OCI-LY1 (cell line): ENCODE measurements at regions not wholly inside any gene's neighbourhood (a gene's known extent, or its start where the extent isn't known, plus 50 kb on each side); places are given as distances from the start of the nearest gene placed in this dataset.

Experiments used
- H2AFZ ChIP-seq: fragments of 200-600 bp; sonication (generic), shearing (Covaris generic); 2 replicates; pipeline ENCODE4 v1.6.0; 2014; ENCODE audit warnings: antibody characterized with exemption, mild to moderate bottlenecking, low read length
- H3F3A ChIP-seq: fragments of 200-600 bp; sonication (generic), shearing (Covaris generic); 2 replicates; pipeline ENCODE4 v1.6.0; 2014; ENCODE audit warnings: mild to moderate bottlenecking, antibody characterized with exemption, low read length, moderate library complexity; ENCODE audit not compliant: insufficient read depth
- H3K27ac ChIP-seq: fragments of 200-600 bp; sonication (generic); 2 replicates; pipeline ENCODE4 v1.5.1; 2014; ENCODE audit warnings: low read length, mixed run types, mild to moderate bottlenecking, low read depth; ENCODE audit not compliant: poor library complexity, severe bottlenecking
- H3K27me3 ChIP-seq: fragments of 200-600 bp; sonication (generic); 2 replicates; pipeline ENCODE4 v1.6.0; 2014; ENCODE audit warnings: antibody characterized with exemption, mild to moderate bottlenecking, low read length, moderate library complexity; ENCODE audit not compliant: insufficient read depth
- H3K36me3 ChIP-seq: fragments of 200-600 bp; sonication (generic); 2 replicates; pipeline ENCODE4 v1.6.1; 2014; ENCODE audit warnings: mild to moderate bottlenecking, antibody characterized with exemption, low read length, moderate library complexity, mixed read lengths; ENCODE audit not compliant: insufficient read depth
- H3K4me1 ChIP-seq: fragments of 200-600 bp; sonication (generic); 2 replicates; pipeline ENCODE4 v1.5.1; 2014; ENCODE audit warnings: mild to moderate bottlenecking, low read length, moderate library complexity; ENCODE audit not compliant: insufficient read depth, severe bottlenecking
- H3K4me2 ChIP-seq: fragments of 200-600 bp; sonication (generic), shearing (Covaris generic); 2 replicates; pipeline ENCODE4 v1.6.1; 2014; ENCODE audit warnings: low read length
- H3K4me3 ChIP-seq: fragments of 200-600 bp; sonication (generic); 2 replicates; pipeline ENCODE4 v1.5.1; 2014; ENCODE audit warnings: low read length, low read depth, mild to moderate bottlenecking, mixed read lengths; ENCODE audit not compliant: poor library complexity, severe bottlenecking
- H3K79me2 ChIP-seq: fragments of 200-600 bp; shearing (Covaris generic); 2 replicates; pipeline ENCODE4 v1.6.1; 2016; ENCODE audit warnings: mixed run types, low read length, mixed read lengths; ENCODE audit not compliant: insufficient read depth
- H3K9ac ChIP-seq: fragments of 200-600 bp; sonication (generic), shearing (Covaris generic); 2 replicates; pipeline ENCODE4 v1.6.1; 2014; ENCODE audit warnings: mild to moderate bottlenecking, low read length, mixed read lengths
- H3K9me2 ChIP-seq: fragments of 200-600 bp; sonication (generic), shearing (Covaris generic); 2 replicates; pipeline ENCODE4 v1.6.1; 2014; ENCODE audit warnings: low read depth, mild to moderate bottlenecking, low read length, mixed read lengths
- H3K9me3 ChIP-seq: fragments of 200-600 bp; shearing (Covaris generic); 2 replicates; pipeline ENCODE4 v1.6.1; 2014; ENCODE audit warnings: low read length, mixed read lengths
- H4K20me1 ChIP-seq: fragments of 200-600 bp; sonication (generic), shearing (Covaris generic); 2 replicates; pipeline ENCODE4 v1.6.0; 2016; ENCODE audit warnings: mild to moderate bottlenecking, low read length; ENCODE audit not compliant: insufficient read depth
- EZH2 ChIP-seq: fragments of 200-600 bp; sonication (generic), shearing (Covaris generic); IDR thresholded peaks from 2 replicates; pipeline ENCODE4 v1.8.0; 2017; ENCODE audit warnings: borderline replicate concordance, mixed run types, mild to moderate bottlenecking, antibody characterized with exemption, low read length, moderate library complexity, mixed read lengths
- TF ChIP-seq, protein P1 (sequence below): fragments of 200-600 bp; sonication (generic), shearing (Covaris generic); IDR thresholded peaks from 2 replicates; pipeline ENCODE4 v1.5.1; 2017; ENCODE audit warnings: mild to moderate bottlenecking, antibody characterized with exemption, low read length, moderate library complexity, mixed read lengths

GRCh38 chr2:238570391-238570790, 143.7 kb downstream of the ASB1 start:
- TF ChIP-seq, protein P1, sequence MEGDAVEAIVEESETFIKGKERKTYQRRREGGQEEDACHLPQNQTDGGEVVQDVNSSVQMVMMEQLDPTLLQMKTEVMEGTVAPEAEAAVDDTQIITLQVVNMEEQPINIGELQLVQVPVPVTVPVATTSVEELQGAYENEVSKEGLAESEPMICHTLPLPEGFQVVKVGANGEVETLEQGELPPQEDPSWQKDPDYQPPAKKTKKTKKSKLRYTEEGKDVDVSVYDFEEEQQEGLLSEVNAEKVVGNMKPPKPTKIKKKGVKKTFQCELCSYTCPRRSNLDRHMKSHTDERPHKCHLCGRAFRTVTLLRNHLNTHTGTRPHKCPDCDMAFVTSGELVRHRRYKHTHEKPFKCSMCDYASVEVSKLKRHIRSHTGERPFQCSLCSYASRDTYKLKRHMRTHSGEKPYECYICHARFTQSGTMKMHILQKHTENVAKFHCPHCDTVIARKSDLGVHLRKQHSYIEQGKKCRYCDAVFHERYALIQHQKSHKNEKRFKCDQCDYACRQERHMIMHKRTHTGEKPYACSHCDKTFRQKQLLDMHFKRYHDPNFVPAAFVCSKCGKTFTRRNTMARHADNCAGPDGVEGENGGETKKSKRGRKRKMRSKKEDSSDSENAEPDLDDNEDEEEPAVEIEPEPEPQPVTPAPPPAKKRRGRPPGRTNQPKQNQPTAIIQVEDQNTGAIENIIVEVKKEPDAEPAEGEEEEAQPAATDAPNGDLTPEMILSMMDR, result no peak
- no peak for TF ChIP-seq EZH2
- peaks cover 14% of the 10 kb centered on the region; the same call in 1 of the 2 replicates for H3K27me3 ChIP-seq

DNA sequence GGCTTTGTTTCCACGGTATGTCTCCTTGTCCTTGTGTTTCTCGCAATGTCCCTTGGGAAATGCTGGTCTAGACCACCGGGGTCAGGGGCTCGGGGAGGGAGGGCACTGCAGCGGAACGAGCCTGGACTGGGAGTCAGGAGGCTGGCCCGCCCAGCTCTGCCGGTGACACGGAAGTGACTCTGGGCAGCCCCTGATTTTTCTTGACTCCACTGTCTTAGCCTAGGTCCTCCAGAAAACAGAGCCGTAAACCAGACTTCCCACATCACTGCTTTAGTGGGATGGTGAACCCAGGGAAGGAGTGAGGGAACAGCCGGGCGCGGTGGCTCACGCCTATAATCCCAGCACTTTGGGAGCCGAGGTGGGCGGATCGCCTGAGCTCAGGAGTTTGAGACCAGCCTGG, 144.2 kb downstream of the ASB1 start:
- no peak overlapping the region for H3K4me2 ChIP-seq
- H3F3A ChIP-seq, result no peaks in the 10 kb centered on the region
- TF ChIP-seq, protein P1, result no peak
- TF ChIP-seq EZH2, result no peak
- H3K36me3 ChIP-seq, result no peaks in the 10 kb centered on the region
- no peaks in the 10 kb centered on the region for H4K20me1 ChIP-seq
- no peak overlapping the region for H2AFZ ChIP-seq
- H3K9ac ChIP-seq, result no peak overlapping the region
- H3K9me2 ChIP-seq, result no peaks in the 10 kb centered on the region
- H3K27me3 ChIP-seq, result peaks cover 14% of the 10 kb centered on the region; the same call in 1 of the 2 replicates
- H3K79me2 ChIP-seq, result no peaks in the 10 kb centered on the region
- no peak overlapping the region for H3K27ac ChIP-seq
- H3K4me3 ChIP-seq, result no peak overlapping the region
- H3K4me1 ChIP-seq, result no peaks in the 10 kb centered on the region
- H3K9me3 ChIP-seq, result no peaks in the 10 kb centered on the region

More at GRCh38 chr2:238570391-238570790, 143.7 kb downstream of the ASB1 start:
- Histone ChIP-seq H4K20me1 (no peaks in the 10 kb centered on the region), H3K4me2 (no peak overlapping the region), H3F3A (no peaks in the 10 kb centered on the region), H2AFZ (no peak overlapping the region), H3K79me2 (no peaks in the 10 kb centered on the region), H3K9me2 (no peaks in the 10 kb centered on the region), H3K9me3 (no peaks in the 10 kb centered on the region), H3K4me1 (no peaks in the 10 kb centered on the region), H3K9ac (no peak overlapping the region), H3K27ac (no peak overlapping the region), H3K36me3 (no peaks in the 10 kb centered on the region), H3K4me3 (no peak overlapping the region)

GRCh38 chr2:238571661-238572372, 145.1 kb downstream of the ASB1 start:
- Histone ChIP-seq H3K9ac (no peak overlapping the region), H3K4me3 (no peak overlapping the region), H3K9me3 (no peaks in the 10 kb centered on the region), H3F3A (no peaks in the 10 kb centered on the region), H3K4me2 (no peak overlapping the region), H3K27ac (no peak overlapping the region), H3K4me1 (no peaks in the 10 kb centered on the region), H3K9me2 (no peaks in the 10 kb centered on the region), H4K20me1 (no peaks in the 10 kb centered on the region), H3K79me2 (no peaks in the 10 kb centered on the region), H3K36me3 (no peaks in the 10 kb centered on the region), H2AFZ (no peak overlapping the region), H3K27me3 (peaks cover 14% of the 10 kb centered on the region; the same call in 1 of the 2 replicates)
- TF ChIP-seq, protein P1, result no peak
- TF ChIP-seq EZH2, result no peak
